ENCODE measurements at regions not wholly inside any gene's neighbourhood (a gene's known extent, or its start where the extent isn't known, plus 50 kb on each side); places are given as distances from the start of the nearest gene placed in this dataset.

- Histone ChIP-seq H3K9me2 (replicated peaks; ENCODE audit: low read depth, low read length) (no peaks in the 10 kb centered on the region), H3F3A (ENCODE audit: low read depth) (no peaks in the 10 kb centered on the region), H3K4me2 (ENCODE audit: low read depth, low read length, poor library complexity, severe bottlenecking) (no peak overlapping the region), H3K27me3 (ENCODE audit: insufficient read depth, low read length, poor library complexity, severe bottlenecking) (no peaks in the 10 kb centered on the region), H3K79me2 (ENCODE audit: insufficient read depth, low read length) (no peaks in the 10 kb centered on the region), H3K9me3 (ENCODE audit: insufficient read depth, low read depth, low read length) (no peaks in the 10 kb centered on the region), H2AFZ (ENCODE audit: low read length) (no peak overlapping the region), H3K4me1 (ENCODE audit: insufficient read depth, low read length, poor library complexity, severe bottlenecking) (no peaks in the 10 kb centered on the region), H3K4me3 (ENCODE audit: low read length, poor library complexity, severe bottlenecking) (no peak overlapping the region), H4K20me1 (ENCODE audit: insufficient read depth, low read length, poor library complexity, severe bottlenecking) (no peaks in the 10 kb centered on the region), H3K36me3 (ENCODE audit: insufficient read depth, low read length) (no peaks in the 10 kb centered on the region), H3K9ac (ENCODE audit: low read depth, low read length, poor library complexity, severe bottlenecking) (no peak overlapping the region)
- TF ChIP-seq EZH2phosphoT487 (IDR thresholded peaks at IDR 0.05; ENCODE audit: borderline replicate concordance) (no peak), CTCF (conservative IDR thresholded peaks at IDR 0.05; ENCODE audit: low read length) (no peak)
Measured at GRCh38 chr21:27202301-27202700, 235.4 kb upstream of the ADAMTS5 start.

DNA sequence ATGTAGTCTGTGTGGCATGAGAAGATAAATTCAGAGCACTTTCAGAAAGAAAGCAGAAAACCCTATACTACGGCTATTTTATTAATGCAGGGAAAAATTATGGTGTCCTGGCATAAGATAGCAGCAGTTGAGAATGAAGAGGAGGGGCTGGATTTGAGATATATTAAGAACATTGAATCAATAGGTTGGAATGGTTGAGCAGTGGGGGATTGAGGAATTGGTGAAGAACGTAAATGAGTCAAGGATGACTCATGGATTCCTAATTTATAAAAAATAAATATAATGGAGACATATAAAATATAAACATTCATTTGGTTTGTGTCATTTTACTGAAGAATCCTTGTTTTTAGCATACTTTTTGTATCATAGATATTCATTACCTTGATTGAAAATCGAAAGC, 234.3 kb upstream of the ADAMTS5 start:
- no peak for TF ChIP-seq EZH2phosphoT487 (IDR thresholded peaks at IDR 0.05; ENCODE audit: borderline replicate concordance)
- TF ChIP-seq CTCF (conservative IDR thresholded peaks at IDR 0.05; ENCODE audit: low read length), result no peak
- no peak overlapping the region for H3K4me2 ChIP-seq (ENCODE audit: low read depth, low read length, poor library complexity, severe bottlenecking)
- no peaks in the 10 kb centered on the region for H4K20me1 ChIP-seq (ENCODE audit: insufficient read depth, low read length, poor library complexity, severe bottlenecking)
- no peaks in the 10 kb centered on the region for H3K4me1 ChIP-seq (ENCODE audit: insufficient read depth, low read length, poor library complexity, severe bottlenecking)
- H3K36me3 ChIP-seq (ENCODE audit: insufficient read depth, low read length), result no peaks in the 10 kb centered on the region
- H3K27me3 ChIP-seq (ENCODE audit: insufficient read depth, low read length, poor library complexity, severe bottlenecking), result no peaks in the 10 kb centered on the region
- no peaks in the 10 kb centered on the region for H3K9me2 ChIP-seq (replicated peaks; ENCODE audit: low read depth, low read length)
- H3K79me2 ChIP-seq (ENCODE audit: insufficient read depth, low read length), result no peaks in the 10 kb centered on the region
- H3F3A ChIP-seq (ENCODE audit: low read depth), result no peaks in the 10 kb centered on the region
- H3K9me3 ChIP-seq (ENCODE audit: insufficient read depth, low read depth, low read length), result no peaks in the 10 kb centered on the region
- H2AFZ ChIP-seq (ENCODE audit: low read length), result no peak overlapping the region
- no peak overlapping the region for H3K4me3 ChIP-seq (ENCODE audit: low read length, poor library complexity, severe bottlenecking)
- H3K9ac ChIP-seq (ENCODE audit: low read depth, low read length, poor library complexity, severe bottlenecking), result no peak overlapping the region

DNA sequence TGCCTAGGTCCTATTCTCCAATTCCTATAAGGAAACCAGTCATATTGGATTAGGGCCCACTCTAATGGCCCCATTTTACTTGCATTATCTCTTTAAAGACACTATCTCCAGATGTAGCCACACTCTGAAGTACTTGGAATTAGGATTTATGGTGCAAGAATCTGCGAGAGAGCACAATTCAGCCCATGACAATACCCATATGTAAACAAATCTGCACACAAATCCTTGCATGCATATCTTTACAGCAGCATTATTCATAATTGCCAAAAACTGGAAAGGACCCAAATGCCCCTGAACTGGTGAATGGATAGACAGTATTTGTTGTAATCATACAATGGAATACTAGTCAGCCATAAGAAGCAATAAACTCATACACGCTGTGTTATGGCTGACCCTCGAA, 229.8 kb upstream of the ADAMTS5 start:
- Histone ChIP-seq H3K27me3 (ENCODE audit: insufficient read depth, low read length, poor library complexity, severe bottlenecking) (no peaks in the 10 kb centered on the region), H2AFZ (ENCODE audit: low read length) (no peak overlapping the region), H4K20me1 (ENCODE audit: insufficient read depth, low read length, poor library complexity, severe bottlenecking) (no peaks in the 10 kb centered on the region), H3K9ac (ENCODE audit: low read depth, low read length, poor library complexity, severe bottlenecking) (no peak overlapping the region), H3K36me3 (ENCODE audit: insufficient read depth, low read length) (no peaks in the 10 kb centered on the region), H3K79me2 (ENCODE audit: insufficient read depth, low read length) (no peaks in the 10 kb centered on the region), H3K9me3 (ENCODE audit: insufficient read depth, low read depth, low read length) (no peaks in the 10 kb centered on the region), H3K4me3 (ENCODE audit: low read length, poor library complexity, severe bottlenecking) (no peak overlapping the region), H3K9me2 (replicated peaks; ENCODE audit: low read depth, low read length) (no peaks in the 10 kb centered on the region), H3K4me1 (ENCODE audit: insufficient read depth, low read length, poor library complexity, severe bottlenecking) (no peaks in the 10 kb centered on the region), H3K4me2 (ENCODE audit: low read depth, low read length, poor library complexity, severe bottlenecking) (no peak overlapping the region), H3F3A (ENCODE audit: low read depth) (no peaks in the 10 kb centered on the region)
- TF ChIP-seq EZH2phosphoT487 (IDR thresholded peaks at IDR 0.05; ENCODE audit: borderline replicate concordance), result no peak
- TF ChIP-seq CTCF (conservative IDR thresholded peaks at IDR 0.05; ENCODE audit: low read length), result no peak

All from Loucy (cell line).